ENCODE measurements at regions not wholly inside any gene's neighbourhood (a gene's known extent, or its start where the extent isn't known, plus 50 kb on each side); places are given as distances from the start of the nearest gene placed in this dataset.

DNA sequence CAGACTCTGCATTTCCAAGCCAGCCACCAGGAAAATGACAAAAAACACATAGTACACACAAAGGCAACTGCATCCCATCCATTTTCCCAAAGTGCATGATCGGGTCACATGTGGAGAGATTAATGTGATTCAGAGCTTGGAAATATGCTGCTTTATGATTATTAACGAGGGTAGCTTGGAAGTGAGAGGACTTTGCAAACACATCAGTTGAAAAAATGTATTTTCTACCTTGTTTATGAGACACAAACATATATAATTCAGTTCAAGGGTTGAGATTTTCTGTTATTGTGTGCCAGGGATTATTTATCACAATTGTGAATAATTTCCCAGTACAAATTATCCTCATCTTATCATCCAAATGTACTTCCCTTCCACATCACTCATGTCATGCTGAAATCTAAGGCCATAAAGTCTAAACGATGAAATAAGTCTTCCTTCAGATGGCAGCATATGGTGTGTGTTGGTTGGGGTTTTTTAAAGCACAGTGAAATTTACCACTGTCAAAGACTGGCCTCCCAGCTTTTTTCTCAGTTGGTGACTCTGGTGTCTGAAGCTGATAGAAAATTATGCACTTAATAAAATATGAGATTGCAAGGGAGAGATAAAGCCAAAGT, 104.7 kb upstream of the ADAMTS18 start:
- H3K36me3 Mint-ChIP-seq (ENCODE audit: low read depth), result no peaks in the 10 kb centered on the region
- no peaks in the 10 kb centered on the region for H3K4me1 Mint-ChIP-seq
- ATAC-seq, result no peak
- no peak for DNase-seq
- no peak overlapping the region for H3K4me3 Mint-ChIP-seq
- H3K27me3 Mint-ChIP-seq, result peaks cover 10% of the 10 kb centered on the region
- H3K27ac Mint-ChIP-seq, result no peak overlapping the region
- no peaks in the 10 kb centered on the region for H3K9me3 Mint-ChIP-seq

DNA sequence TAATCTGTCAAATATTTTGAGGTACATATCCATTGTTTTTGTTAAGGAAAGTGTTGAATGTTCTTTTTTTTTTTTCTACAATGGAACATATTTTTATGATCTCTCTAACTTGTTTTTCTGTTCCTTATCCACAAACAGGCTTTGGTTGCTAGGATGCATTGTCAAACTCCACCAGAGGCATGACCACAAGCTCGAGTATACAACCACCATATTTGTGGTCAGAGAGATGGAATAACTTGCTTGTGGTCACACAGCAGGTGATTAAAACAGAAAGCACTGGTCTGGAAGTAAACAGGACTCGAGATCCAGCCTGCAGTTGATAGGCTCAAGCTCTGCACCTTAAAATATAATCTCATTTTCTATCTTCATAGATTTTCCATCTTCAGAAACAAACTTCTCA, 105.8 kb upstream of the ADAMTS18 start:
- Mint-ChIP-seq H3K9me3 (no peaks in the 10 kb centered on the region), H3K27ac (no peak overlapping the region), H3K27me3 (peaks cover 7% of the 10 kb centered on the region), H3K4me1 (no peaks in the 10 kb centered on the region), H3K4me3 (no peak overlapping the region), H3K36me3 (ENCODE audit: low read depth) (no peaks in the 10 kb centered on the region)
- ATAC-seq, result no peak
- DNase-seq, result no peak

DNA sequence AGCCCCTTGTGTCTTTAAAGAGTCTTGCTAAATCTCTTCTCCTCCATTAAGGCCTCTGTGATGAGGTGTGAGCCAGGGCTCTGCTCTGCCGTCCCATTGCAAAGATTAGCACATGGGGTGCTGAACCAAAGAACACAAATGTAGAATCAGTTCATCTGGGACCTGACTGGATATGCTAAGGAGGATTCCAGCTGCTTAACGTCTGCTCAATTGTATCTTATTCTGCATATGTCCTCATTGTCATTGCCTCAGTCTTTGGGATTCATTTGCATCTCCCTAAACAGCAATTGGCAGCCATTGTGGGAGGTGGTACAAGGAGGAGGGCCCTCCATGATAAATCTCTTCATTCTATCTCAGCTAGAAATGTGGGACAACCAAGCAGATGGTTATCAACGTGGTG, 106.3 kb upstream of the ADAMTS18 start:
- Mint-ChIP-seq H3K27ac (no peak overlapping the region), H3K4me3 (no peak overlapping the region), H3K27me3 (peaks cover 7% of the 10 kb centered on the region), H3K9me3 (no peaks in the 10 kb centered on the region), H3K4me1 (no peaks in the 10 kb centered on the region), H3K36me3 (ENCODE audit: low read depth) (no peaks in the 10 kb centered on the region)
- DNase-seq (no peak), ATAC-seq (no peak)

- DNase-seq, result no peak
- H3K27ac Mint-ChIP-seq, result no peak overlapping the region
- H3K27me3 Mint-ChIP-seq, result peaks cover 9% of the 10 kb centered on the region
- no peaks in the 10 kb centered on the region for H3K4me1 Mint-ChIP-seq
- H3K36me3 Mint-ChIP-seq (ENCODE audit: low read depth), result no peaks in the 10 kb centered on the region
- no peaks in the 10 kb centered on the region for H3K9me3 Mint-ChIP-seq
- H3K4me3 Mint-ChIP-seq, result no peak overlapping the region
- no peak for ATAC-seq
Observed at GRCh38 chr16:77548151-77548550, 113.3 kb upstream of the ADAMTS18 start.

- H3K27me3 Mint-ChIP-seq, result peaks cover 8% of the 10 kb centered on the region
- no peak for ATAC-seq
- H3K4me3 Mint-ChIP-seq, result no peak overlapping the region
- H3K9me3 Mint-ChIP-seq, result no peaks in the 10 kb centered on the region
- no peaks in the 10 kb centered on the region for H3K4me1 Mint-ChIP-seq
- no peak for DNase-seq
- no peak overlapping the region for H3K27ac Mint-ChIP-seq
- no peaks in the 10 kb centered on the region for H3K36me3 Mint-ChIP-seq (ENCODE audit: low read depth)
Observed at GRCh38 chr16:77548766-77549165, 113.9 kb upstream of the ADAMTS18 start.

- Mint-ChIP-seq H3K9me3 (no peaks in the 10 kb centered on the region), H3K4me1 (no peaks in the 10 kb centered on the region), H3K4me3 (no peak overlapping the region), H3K27me3 (peaks cover 7% of the 10 kb centered on the region), H3K27ac (no peak overlapping the region), H3K36me3 (ENCODE audit: low read depth) (no peaks in the 10 kb centered on the region)
- ATAC-seq, result no peak
- no peak for DNase-seq
Observed at GRCh38 chr16:77549876-77550275, 115.0 kb upstream of the ADAMTS18 start.

- ATAC-seq, result no peak
- DNase-seq, result no peak
- H3K4me1 Mint-ChIP-seq, result no peaks in the 10 kb centered on the region
- H3K27ac Mint-ChIP-seq, result no peak overlapping the region
- H3K36me3 Mint-ChIP-seq (ENCODE audit: low read depth), result no peaks in the 10 kb centered on the region
- H3K27me3 Mint-ChIP-seq, result peaks cover 13% of the 10 kb centered on the region
- no peaks in the 10 kb centered on the region for H3K9me3 Mint-ChIP-seq
- no peak overlapping the region for H3K4me3 Mint-ChIP-seq
Observed at GRCh38 chr16:77551357-77551756, 116.5 kb upstream of the ADAMTS18 start.

DNA sequence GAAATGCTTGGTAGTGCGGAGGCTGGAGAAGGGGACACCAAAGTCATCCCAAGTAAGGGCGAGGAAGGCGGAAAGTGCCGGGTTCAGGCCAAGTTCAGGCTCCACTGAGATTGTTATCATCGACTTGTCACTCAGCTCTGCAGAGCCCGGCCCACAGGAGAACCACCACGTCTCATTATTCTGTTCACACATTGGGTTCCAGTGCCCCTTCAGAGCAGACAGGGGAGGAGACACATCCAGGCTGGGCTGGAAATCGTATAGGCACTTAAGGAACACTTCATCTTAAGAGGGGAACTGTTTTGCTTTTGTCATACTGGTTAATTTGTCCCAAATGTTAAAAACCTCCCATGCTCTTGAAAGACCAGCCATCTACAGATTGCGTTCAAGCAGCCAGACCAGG, 118.3 kb upstream of the ADAMTS18 start:
- ATAC-seq, result no peak

DNA sequence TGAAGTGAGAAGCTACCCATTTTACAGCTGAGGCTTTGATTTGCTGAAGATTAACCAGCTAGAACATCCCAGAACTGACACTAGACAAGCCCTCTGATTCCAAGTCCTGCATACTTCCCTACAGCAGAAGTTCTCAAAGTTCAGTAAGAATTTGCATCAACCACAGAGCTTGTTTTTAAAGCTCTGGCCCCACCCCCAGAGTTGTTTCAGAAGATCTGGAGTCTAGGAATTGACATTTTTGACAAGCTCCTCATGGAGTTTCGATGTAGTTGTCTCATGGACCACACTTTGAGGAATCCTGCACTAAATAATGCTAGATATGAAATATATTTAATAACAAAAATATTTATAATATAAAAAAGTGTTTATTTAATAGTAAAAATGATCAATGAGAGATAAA, 120.3 kb upstream of the ADAMTS18 start:
- ATAC-seq (no peak), DNase-seq (no peak)
- H3K36me3 Mint-ChIP-seq (ENCODE audit: low read depth), result no peaks in the 10 kb centered on the region
- H3K4me3 Mint-ChIP-seq, result no peak overlapping the region
- H3K4me1 Mint-ChIP-seq, result no peaks in the 10 kb centered on the region
- H3K27ac Mint-ChIP-seq, result no peak overlapping the region
- no peaks in the 10 kb centered on the region for H3K9me3 Mint-ChIP-seq
- peaks cover 12% of the 10 kb centered on the region for H3K27me3 Mint-ChIP-seq

More for the DNA sequence above, 118.3 kb upstream of the ADAMTS18 start:
- H3K27ac Mint-ChIP-seq, result no peak overlapping the region
- H3K4me1 Mint-ChIP-seq, result no peaks in the 10 kb centered on the region
- H3K9me3 Mint-ChIP-seq, result no peaks in the 10 kb centered on the region
- no peak overlapping the region for H3K4me3 Mint-ChIP-seq
- no peaks in the 10 kb centered on the region for H3K36me3 Mint-ChIP-seq (ENCODE audit: low read depth)
- H3K27me3 Mint-ChIP-seq, result peaks cover 12% of the 10 kb centered on the region
- DNase-seq, result no peak

DNA sequence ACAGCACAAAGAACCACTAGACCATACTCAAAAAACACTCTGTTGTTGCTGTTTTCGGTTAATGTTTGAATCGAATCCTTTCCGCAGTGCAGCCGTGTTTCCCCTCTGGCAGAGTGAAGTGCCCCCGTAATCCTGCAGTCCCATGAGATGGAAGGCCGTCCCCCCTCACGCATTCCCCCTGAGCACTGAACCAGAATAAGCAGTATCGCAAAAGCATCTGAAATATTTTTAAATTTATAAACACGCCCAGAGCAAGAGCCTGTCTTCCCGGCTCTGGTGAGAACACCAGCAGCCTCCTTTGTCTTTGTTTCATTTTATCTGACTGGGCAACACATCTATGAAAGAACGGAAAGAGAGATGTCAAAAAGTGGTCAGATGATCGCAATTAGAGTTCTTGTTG, 121.0 kb upstream of the ADAMTS18 start:
- Mint-ChIP-seq H3K36me3 (ENCODE audit: low read depth) (no peaks in the 10 kb centered on the region), H3K27me3 (peaks cover 13% of the 10 kb centered on the region), H3K4me3 (no peak overlapping the region), H3K4me1 (no peaks in the 10 kb centered on the region), H3K27ac (no peak overlapping the region), H3K9me3 (no peaks in the 10 kb centered on the region)
- ATAC-seq, result no peak
- no peak for DNase-seq

DNA sequence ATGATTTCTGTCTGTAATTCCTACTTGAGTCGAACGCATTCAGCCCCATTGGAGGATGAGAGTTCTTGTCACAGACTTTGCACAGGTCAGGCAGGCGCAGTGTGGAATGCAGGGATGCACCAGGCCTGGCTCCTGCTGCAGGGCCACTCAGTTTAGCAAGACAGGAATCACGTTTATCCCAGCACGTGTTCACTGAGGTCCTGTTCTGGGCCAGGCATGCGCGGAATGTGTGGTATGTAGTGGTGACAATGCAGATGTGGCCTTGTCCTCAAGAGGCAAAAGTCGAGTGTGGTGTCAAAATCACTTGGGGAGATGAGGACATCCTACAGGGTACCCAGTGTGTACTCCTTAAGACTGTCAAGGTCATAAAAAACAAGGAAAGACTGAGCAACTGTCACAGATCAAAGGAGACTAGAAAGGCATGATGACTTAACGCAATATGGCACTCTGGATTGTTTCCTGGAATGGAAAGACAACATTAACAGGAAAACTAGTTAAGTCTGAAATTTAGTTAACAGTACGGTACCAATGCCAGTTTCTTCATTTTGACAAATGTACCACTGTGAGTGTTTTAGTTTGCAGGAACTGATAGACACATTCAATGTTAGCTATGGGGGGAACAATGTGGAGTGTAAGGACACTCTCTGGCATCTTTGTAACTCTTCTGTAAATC, 121.5 kb upstream of the ADAMTS18 start:
- DNase-seq (no peak), ATAC-seq (no peak)
- no peaks in the 10 kb centered on the region for H3K36me3 Mint-ChIP-seq (ENCODE audit: low read depth)
- no peaks in the 10 kb centered on the region for H3K9me3 Mint-ChIP-seq
- no peak overlapping the region for H3K27ac Mint-ChIP-seq
- peaks cover 13% of the 10 kb centered on the region for H3K27me3 Mint-ChIP-seq
- no peak overlapping the region for H3K4me3 Mint-ChIP-seq
- no peaks in the 10 kb centered on the region for H3K4me1 Mint-ChIP-seq

DNA sequence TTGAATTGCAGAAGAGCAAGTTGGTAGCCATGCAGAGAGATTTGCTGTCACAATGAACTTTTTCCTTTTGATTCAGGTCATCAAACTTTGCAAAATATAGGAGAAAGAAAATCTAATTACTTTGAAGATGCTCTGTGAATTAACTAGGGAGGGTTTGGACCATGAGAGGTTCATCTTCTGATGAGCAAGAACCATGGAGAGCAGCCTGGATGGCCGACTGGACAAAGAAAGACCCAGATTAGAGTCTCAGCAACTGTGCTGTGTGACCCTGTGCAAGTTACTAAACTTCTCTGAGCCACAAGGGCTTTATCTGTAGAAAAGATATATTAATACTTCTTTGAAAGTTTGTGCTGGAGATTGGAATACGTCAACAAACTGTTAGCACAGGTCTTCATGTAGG, 122.6 kb upstream of the ADAMTS18 start:
- Mint-ChIP-seq H3K27me3 (peaks cover 11% of the 10 kb centered on the region), H3K27ac (no peak overlapping the region), H3K9me3 (no peaks in the 10 kb centered on the region), H3K36me3 (ENCODE audit: low read depth) (no peaks in the 10 kb centered on the region), H3K4me3 (no peak overlapping the region), H3K4me1 (no peaks in the 10 kb centered on the region)
- ATAC-seq (no peak), DNase-seq (no peak)

GRCh38 chr16:77558786-77559185, 124.0 kb upstream of the ADAMTS18 start:
- H3K36me3 Mint-ChIP-seq (ENCODE audit: low read depth), result no peaks in the 10 kb centered on the region
- no peak for ATAC-seq
- peaks cover 10% of the 10 kb centered on the region for H3K27me3 Mint-ChIP-seq
- H3K9me3 Mint-ChIP-seq, result no peaks in the 10 kb centered on the region
- H3K4me3 Mint-ChIP-seq, result no peak overlapping the region
- no peaks in the 10 kb centered on the region for H3K4me1 Mint-ChIP-seq
- no peak overlapping the region for H3K27ac Mint-ChIP-seq
- DNase-seq, result no peak

- DNase-seq (no peak), ATAC-seq (no peak)
- Mint-ChIP-seq H3K4me3 (no peak overlapping the region), H3K36me3 (ENCODE audit: low read depth) (no peaks in the 10 kb centered on the region), H3K9me3 (no peaks in the 10 kb centered on the region), H3K4me1 (no peaks in the 10 kb centered on the region), H3K27me3 (peaks cover 11% of the 10 kb centered on the region), H3K27ac (no peak overlapping the region)
Observed at GRCh38 chr16:77562497-77562896, 127.7 kb upstream of the ADAMTS18 start.

- no peak overlapping the region for H3K27ac Mint-ChIP-seq
- H3K4me1 Mint-ChIP-seq, result no peaks in the 10 kb centered on the region
- no peaks in the 10 kb centered on the region for H3K36me3 Mint-ChIP-seq (ENCODE audit: low read depth)
- H3K4me3 Mint-ChIP-seq, result no peak overlapping the region
- ATAC-seq (no peak), DNase-seq (no peak)
- H3K27me3 Mint-ChIP-seq, result peaks cover 15% of the 10 kb centered on the region
- H3K9me3 Mint-ChIP-seq, result no peaks in the 10 kb centered on the region
Observed at GRCh38 chr16:77564791-77565390, 130.1 kb upstream of the ADAMTS18 start.

Data from activated naive CD8-positive, alpha-beta T cell treated with anti-CD3 and anti-CD28 coated beads, Interleukin-2, amount 50 U/mL, for 24 hours (primary cell).